B cell (primary cell): ENCODE measurements at regions not wholly inside any gene's neighbourhood (a gene's known extent, or its start where the extent isn't known, plus 50 kb on each side); places are given as distances from the start of the nearest gene placed in this dataset.

Experiments
- ATAC-seq: fragments of 200-7000 bp; cut with Tn5 transposase; one replicate; pipeline ENCODE4 v1.10.0; 2021; ENCODE audit warnings: low read depth, mild to moderate bottlenecking, moderate number of reproducible peaks, moderate library complexity
- CTCF ChIA-PET: fragments of 350-600 bp; sonication (Branson Sonifier 250); formaldehyde crosslinking; loops from one replicate; lab custom pipeline; 2021; ENCODE audit warnings: antibody characterized with exemption, inconsistent platforms; lab: Charles Lee
- POLR2A ChIA-PET: fragments of 350-600 bp; sonication (Branson Sonifier 250); formaldehyde crosslinking; loops from one replicate; lab custom pipeline; 2021; ENCODE audit warnings: antibody characterized with exemption; lab: Charles Lee
- DNase-seq: peaks from one replicate; pipeline ENCODE4 v3.0.0; 2013
- H2AFZ ChIP-seq: 2 replicates; pipeline ENCODE4 v1.6.1; 2012; ENCODE audit warnings: mild to moderate bottlenecking, low read depth, low read length; ENCODE audit not compliant: insufficient read depth, poor library complexity, severe bottlenecking
- H3K27ac ChIP-seq, 2 donors: 1 replicate in 1 of 2; 2 replicates in 1 of 2; pipeline ENCODE4 v1.5.1; 2012 to 2013; ENCODE audit warnings: low read length in 2 of 2, mild to moderate bottlenecking in 2 of 2, moderate library complexity in 1 of 2
- H3K27me3 ChIP-seq, 4 experiments: fragments of 200-600 bp in 1 of 4; sonication (generic) in 1 of 4; replicated peaks in 1 of 4; 1 replicate in 2 of 4; 2 replicates in 2 of 4; pipeline versions ENCODE4 v1.6.1 to v1.7.0; 2013 to 2016; ENCODE audit warnings: low read length in 3 of 4, mild to moderate bottlenecking in 2 of 4, mixed read lengths in 1 of 4, moderate library complexity in 1 of 4; ENCODE audit not compliant: insufficient read depth in 4 of 4, control insufficient read depth in 3 of 4; ENCODE audit errors: control extremely low read depth in 1 of 4
- H3K36me3 ChIP-seq, 2 experiments: replicated peaks in 1 of 2; 1 replicate in 1 of 2; 2 replicates in 1 of 2; pipeline versions ENCODE4 v1.6.1 to v1.7.1; 2013; ENCODE audit warnings: low read length in 1 of 2; ENCODE audit not compliant: insufficient read depth in 2 of 2, control insufficient read depth in 1 of 2; ENCODE audit errors: control extremely low read depth in 1 of 2, extremely low read depth in 1 of 2
- H3K4me1 ChIP-seq, 2 donors: fragments of 200-600 bp in 1 of 2; sonication (generic) in 1 of 2; 1 replicate in 1 of 2; 2 replicates in 1 of 2; pipeline versions ENCODE4 v1.5.1 to v1.6.1; 2013 to 2017; ENCODE audit warnings: low read length in 2 of 2; ENCODE audit not compliant: control insufficient read depth in 2 of 2, insufficient read depth in 2 of 2
- H3K4me2 ChIP-seq: replicated peaks from 2 replicates; pipeline ENCODE3; 2012; ENCODE audit warnings: mild to moderate bottlenecking, low read depth, low read length; ENCODE audit not compliant: poor library complexity, severe bottlenecking
- H3K4me3 ChIP-seq, 5 experiments: fragments of 200-600 bp in 1 of 5; sonication (generic) in 1 of 5; 1 replicate in 3 of 5; 2 replicates in 2 of 5; pipeline versions ENCODE4 v1.5.1 to v1.7.0; 2011 to 2016; ENCODE audit warnings: low read length in 4 of 5, mild to moderate bottlenecking in 4 of 5, low read depth in 2 of 5, control low read depth in 1 of 5, moderate library complexity in 1 of 5; ENCODE audit not compliant: insufficient read depth in 1 of 5; ENCODE audit errors: control extremely low read depth in 1 of 5, extremely low read depth in 1 of 5
- H3K79me2 ChIP-seq: fragments of 200-600 bp; sonication (generic); one replicate; pipeline ENCODE4 v1.6.0; 2016; ENCODE audit warnings: low read length; ENCODE audit not compliant: control insufficient read depth, insufficient read depth
- H3K9ac ChIP-seq: fragments of 200-600 bp; sonication (generic); 2 replicates; pipeline ENCODE4 v1.6.1; 2017; ENCODE audit warnings: mild to moderate bottlenecking, low read length, moderate library complexity
- H3K9me3 ChIP-seq, 3 donors: one replicate each; pipeline versions ENCODE4 v1.6.1 to v1.7.1; 2013; ENCODE audit warnings: low read length in 2 of 3; ENCODE audit not compliant: control insufficient read depth in 2 of 3, insufficient read depth in 1 of 3; ENCODE audit errors: control extremely low read depth in 1 of 3
- H4K20me1 ChIP-seq: 2 replicates; pipeline ENCODE4 v1.6.0; 2012; ENCODE audit warnings: mild to moderate bottlenecking, low read length; ENCODE audit not compliant: insufficient read depth, control insufficient read depth, poor library complexity, severe bottlenecking
- H3K27ac Mint-ChIP-seq: one replicate; pipeline ENCODE4 v1.8.0; 2021; ENCODE audit warnings: mixed read lengths
- H3K27me3 Mint-ChIP-seq: one replicate; pipeline ENCODE4 v1.8.0; 2021; ENCODE audit warnings: mixed read lengths
- H3K4me1 Mint-ChIP-seq: one replicate; pipeline ENCODE4 v1.8.0; 2021; ENCODE audit warnings: mixed read lengths
- H3K4me3 Mint-ChIP-seq: one replicate; pipeline ENCODE4 v1.8.0; 2021; ENCODE audit warnings: mixed read lengths
- H3K9me3 Mint-ChIP-seq: one replicate; pipeline ENCODE4 v1.8.0; 2022; ENCODE audit warnings: mixed read lengths; ENCODE audit not compliant: insufficient read depth
- EZH2 ChIP-seq: IDR thresholded peaks from 2 replicates; pipeline ENCODE4 v1.6.1; 2012; ENCODE audit warnings: borderline replicate concordance, low read depth, mild to moderate bottlenecking, moderate library complexity, low read length; ENCODE audit not compliant: insufficient read depth, poor library complexity, severe bottlenecking
- WGBS: methylation state at CpG from one replicate; pipeline ENCODE4 v1.1.5; 2013; ENCODE audit warnings: missing lambda C conversion rate; ENCODE audit not compliant: insufficient coverage; 5-methylcytosine and 5-hydroxymethylcytosine counted together
- intact Hi-C: fragments of 100-400 bp; cut with micrococcal nuclease; formaldehyde crosslinking; loops from one replicate; pipeline ENCODE4 v1.10.0; 2022
- TF ChIP-seq, protein P1 (sequence below): fragments of 200-600 bp; IDR thresholded peaks from one replicate; pipeline ENCODE4 v1.8.0; 2022; ENCODE audit warnings: antibody characterized with exemption, mild to moderate bottlenecking

DNA sequence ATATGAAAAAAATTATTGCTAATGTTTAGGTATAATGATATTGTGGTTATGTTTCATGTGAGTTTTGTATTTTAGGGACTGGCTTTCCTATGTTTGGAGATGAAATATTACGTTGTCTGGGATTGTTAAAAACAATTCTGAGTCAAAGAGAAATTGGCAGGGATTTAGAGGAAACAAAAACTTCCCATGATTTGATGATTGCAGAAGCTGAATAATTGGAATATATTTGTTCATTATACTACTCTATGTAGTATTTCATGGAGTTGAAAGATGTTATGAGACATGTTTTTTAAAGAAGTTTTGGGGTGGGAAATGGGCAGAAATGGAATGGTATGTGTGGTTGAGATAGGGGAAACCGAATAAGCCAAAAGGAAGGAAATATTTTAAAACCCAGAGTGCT, 1392.9 kb downstream of the EFNB2 start:
- Histone ChIP-seq H3K79me2 (no peaks in the 10 kb centered on the region), H3K4me3 (no peak overlapping the region), H3K36me3 (no peaks in the 10 kb centered on the region), H3K27me3 (no peaks in the 10 kb centered on the region), H3K4me1 (peaks cover 10 to 12% of the 10 kb centered on the region in 2 donors), H2AFZ (no peak overlapping the region), H3K9me3 (no peaks in the 10 kb centered on the region), H3K9ac (no peak overlapping the region), H3K27ac (no peak overlapping the region), H3K4me2 (no peak overlapping the region), H4K20me1 (no peaks in the 10 kb centered on the region)
- ChIA-PET POLR2A (no interaction called here), CTCF (no interaction called here)
- no peak for ATAC-seq
- Mint-ChIP-seq H3K27me3 (no peaks in the 10 kb centered on the region), H3K4me1 (peaks cover 16% of the 10 kb centered on the region), H3K4me3 (no peak overlapping the region), H3K27ac (no peak overlapping the region), H3K9me3 (no peaks in the 10 kb centered on the region)
- intact Hi-C loops = no loop called here
- DNase-seq = no peak
- WGBS = no CpG with 5 or more reads among the region's 2 CpGs
- TF ChIP-seq, protein P1, sequence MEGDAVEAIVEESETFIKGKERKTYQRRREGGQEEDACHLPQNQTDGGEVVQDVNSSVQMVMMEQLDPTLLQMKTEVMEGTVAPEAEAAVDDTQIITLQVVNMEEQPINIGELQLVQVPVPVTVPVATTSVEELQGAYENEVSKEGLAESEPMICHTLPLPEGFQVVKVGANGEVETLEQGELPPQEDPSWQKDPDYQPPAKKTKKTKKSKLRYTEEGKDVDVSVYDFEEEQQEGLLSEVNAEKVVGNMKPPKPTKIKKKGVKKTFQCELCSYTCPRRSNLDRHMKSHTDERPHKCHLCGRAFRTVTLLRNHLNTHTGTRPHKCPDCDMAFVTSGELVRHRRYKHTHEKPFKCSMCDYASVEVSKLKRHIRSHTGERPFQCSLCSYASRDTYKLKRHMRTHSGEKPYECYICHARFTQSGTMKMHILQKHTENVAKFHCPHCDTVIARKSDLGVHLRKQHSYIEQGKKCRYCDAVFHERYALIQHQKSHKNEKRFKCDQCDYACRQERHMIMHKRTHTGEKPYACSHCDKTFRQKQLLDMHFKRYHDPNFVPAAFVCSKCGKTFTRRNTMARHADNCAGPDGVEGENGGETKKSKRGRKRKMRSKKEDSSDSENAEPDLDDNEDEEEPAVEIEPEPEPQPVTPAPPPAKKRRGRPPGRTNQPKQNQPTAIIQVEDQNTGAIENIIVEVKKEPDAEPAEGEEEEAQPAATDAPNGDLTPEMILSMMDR = no peak
- TF ChIP-seq EZH2 = no peak

- H3K9me3 Mint-ChIP-seq = no peaks in the 10 kb centered on the region
- H3K4me1 ChIP-seq = peaks cover 10 to 12% of the 10 kb centered on the region in 2 donors
- peaks cover 16% of the 10 kb centered on the region for H3K4me1 Mint-ChIP-seq
- TF ChIP-seq, protein P1 = peak; percentile 36
- TF ChIP-seq EZH2 = no peak
- H3K27ac Mint-ChIP-seq = peak overlapping the region; percentile 89
- no peaks in the 10 kb centered on the region for H3K27me3 ChIP-seq
- CTCF ChIA-PET = interaction anchor here (1.2 kb wide), 1 partner anchor 12 kb away, joined by 3 read pairs; no protein-coding TSS in a partner anchor
- H2AFZ ChIP-seq = peak overlapping the region; percentile 91
- no peaks in the 10 kb centered on the region for H3K9me3 ChIP-seq
- ATAC-seq = peak; percentile 93
- H3K27ac ChIP-seq = peak overlapping the region; percentile 76 to 81
- H3K27me3 Mint-ChIP-seq = no peaks in the 10 kb centered on the region
- H4K20me1 ChIP-seq = no peaks in the 10 kb centered on the region
- DNase-seq = peak; percentile 80
- no peaks in the 10 kb centered on the region for H3K36me3 ChIP-seq
- intact Hi-C loops = no loop called here
- peak overlapping the region; percentile 97 for H3K4me3 Mint-ChIP-seq
- WGBS = 22% methylated on average over 17 of the region's 20 CpGs
- POLR2A ChIA-PET = no interaction called here
- peak overlapping the region; percentile 78 for H3K9ac ChIP-seq
- peak overlapping the region; percentile 53 to 95 (median 62) for H3K4me3 ChIP-seq
- H3K4me2 ChIP-seq = peak overlapping the region; percentile 84
- no peaks in the 10 kb centered on the region for H3K79me2 ChIP-seq
Measured at GRCh38 chr13:105139380-105140285, 1395.8 kb downstream of the EFNB2 start.
